ENCODE measurements at regions not wholly inside any gene's neighbourhood (a gene's known extent, or its start where the extent isn't known, plus 50 kb on each side); places are given as distances from the start of the nearest gene placed in this dataset.

GRCh38 chr20:60237981-60238380, 279.8 kb downstream of the CDH26 start:
- no TSS peak for BruUV-seq (replicated peaks)
- Histone ChIP-seq H3K36me3 (ENCODE audit: low read depth, low read length) (no peaks in the 10 kb centered on the region), H3K9me2 (replicated peaks; ENCODE audit: low read length) (no peaks in the 10 kb centered on the region), H3K27me3 (ENCODE audit: low read length) (peaks cover 54% of the 10 kb centered on the region), H3K4me3 (ENCODE audit: low read length) (no peak overlapping the region), H2AFZ (ENCODE audit: low read length) (no peak overlapping the region), H3K4me2 (ENCODE audit: low read length) (no peak overlapping the region), H3K9ac (ENCODE audit: low read length) (no peak overlapping the region), H3K27ac (ENCODE audit: low read length) (no peak overlapping the region), H3F3A (ENCODE audit: low read length, unreplicated experiment) (no peaks in the 10 kb centered on the region), H3K4me1 (ENCODE audit: insufficient read depth, low read length) (no peaks in the 10 kb centered on the region), H3K9me3 (ENCODE audit: low read length) (no peaks in the 10 kb centered on the region), H3K79me2 (ENCODE audit: low read length) (no peaks in the 10 kb centered on the region), H4K20me1 (ENCODE audit: low read length) (no peaks in the 10 kb centered on the region)
- TF ChIP-seq EZH2phosphoT487 (IDR thresholded peaks at IDR 0.05; ENCODE audit: borderline replicate concordance, low read length) (no peak), CTCF (conservative IDR thresholded peaks at IDR 0.05; ENCODE audit: low read depth, low read length) (no peak), EZH2 (IDR thresholded peaks at IDR 0.05; ENCODE audit: low read length, unreplicated experiment) (no peak)
- ChIA-PET POLR2A (ENCODE audit: unreplicated experiment) (no interaction called here), CTCF (no interaction called here)
- intact Hi-C loops (cut with micrococcal nuclease), result no loop called here
- DNase-seq, result no peak
- ATAC-seq, result no peak

- Histone ChIP-seq H3K4me3 (ENCODE audit: low read length) (no peak overlapping the region), H3F3A (ENCODE audit: low read length, unreplicated experiment) (no peaks in the 10 kb centered on the region), H2AFZ (ENCODE audit: low read length) (no peak overlapping the region), H3K27me3 (ENCODE audit: low read length) (peaks cover 50% of the 10 kb centered on the region), H3K9ac (ENCODE audit: low read length) (no peak overlapping the region), H3K4me1 (ENCODE audit: insufficient read depth, low read length) (no peaks in the 10 kb centered on the region), H3K4me2 (ENCODE audit: low read length) (no peak overlapping the region), H3K9me3 (ENCODE audit: low read length) (no peaks in the 10 kb centered on the region), H4K20me1 (ENCODE audit: low read length) (no peaks in the 10 kb centered on the region), H3K36me3 (ENCODE audit: low read depth, low read length) (no peaks in the 10 kb centered on the region), H3K79me2 (ENCODE audit: low read length) (no peaks in the 10 kb centered on the region), H3K27ac (ENCODE audit: low read length) (no peak overlapping the region), H3K9me2 (replicated peaks; ENCODE audit: low read length) (no peaks in the 10 kb centered on the region)
- intact Hi-C loops (cut with micrococcal nuclease), result no loop called here
- CTCF ChIA-PET, result no interaction called here
- DNase-seq, result no peak
- ATAC-seq, result no peak
- POLR2A ChIA-PET (ENCODE audit: unreplicated experiment), result no interaction called here
- no peak for TF ChIP-seq EZH2phosphoT487 (IDR thresholded peaks at IDR 0.05; ENCODE audit: borderline replicate concordance, low read length)
- no peak for TF ChIP-seq EZH2 (IDR thresholded peaks at IDR 0.05; ENCODE audit: low read length, unreplicated experiment)
- TF ChIP-seq CTCF (conservative IDR thresholded peaks at IDR 0.05; ENCODE audit: low read depth, low read length), result no peak
- BruUV-seq (replicated peaks), result no TSS peak
Observed at GRCh38 chr20:60238992-60239660, 280.9 kb downstream of the CDH26 start.

- Histone ChIP-seq H3K79me2 (ENCODE audit: low read length) (no peaks in the 10 kb centered on the region), H3K36me3 (ENCODE audit: low read depth, low read length) (no peaks in the 10 kb centered on the region), H3K27ac (ENCODE audit: low read length) (no peak overlapping the region), H3K9ac (ENCODE audit: low read length) (no peak overlapping the region), H4K20me1 (ENCODE audit: low read length) (no peaks in the 10 kb centered on the region), H3K4me2 (ENCODE audit: low read length) (no peak overlapping the region), H3K9me3 (ENCODE audit: low read length) (no peaks in the 10 kb centered on the region), H3F3A (ENCODE audit: low read length, unreplicated experiment) (no peaks in the 10 kb centered on the region), H3K27me3 (ENCODE audit: low read length) (peaks cover 49% of the 10 kb centered on the region), H3K9me2 (replicated peaks; ENCODE audit: low read length) (no peaks in the 10 kb centered on the region), H3K4me1 (ENCODE audit: insufficient read depth, low read length) (no peaks in the 10 kb centered on the region), H3K4me3 (ENCODE audit: low read length) (no peak overlapping the region), H2AFZ (ENCODE audit: low read length) (no peak overlapping the region)
- intact Hi-C loops (cut with micrococcal nuclease), result no loop called here
- TF ChIP-seq CTCF (conservative IDR thresholded peaks at IDR 0.05; ENCODE audit: low read depth, low read length) (no peak), EZH2 (IDR thresholded peaks at IDR 0.05; ENCODE audit: low read length, unreplicated experiment) (no peak)
- ChIA-PET CTCF (no interaction called here), POLR2A (ENCODE audit: unreplicated experiment) (no interaction called here)
- no peak for DNase-seq
- no TSS peak for BruUV-seq (replicated peaks)
- no peak for ATAC-seq
Observed at GRCh38 chr20:60239956-60240355, 281.7 kb downstream of the CDH26 start.
